ENCODE measurements at regions not wholly inside any gene's neighbourhood (a gene's known extent, or its start where the extent isn't known, plus 50 kb on each side); places are given as distances from the start of the nearest gene placed in this dataset.

DNA sequence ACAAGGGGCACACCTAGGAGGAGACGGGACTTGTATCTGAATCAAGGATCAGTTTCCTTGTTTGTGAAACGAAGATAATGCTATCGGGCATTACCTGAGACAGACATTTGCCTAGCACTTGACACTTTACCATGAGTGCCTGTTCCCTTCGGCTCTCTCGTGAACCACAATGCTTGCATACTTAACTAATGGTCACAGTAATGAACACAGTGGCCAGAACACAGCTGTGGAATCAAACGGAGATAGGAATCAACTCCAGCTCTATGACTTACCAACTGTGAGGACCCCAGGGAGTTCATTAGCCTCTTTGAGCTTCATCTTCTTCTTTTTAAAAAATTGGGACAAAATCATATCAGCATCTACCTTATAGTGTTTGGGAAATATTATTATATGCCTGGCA, 207.8 kb downstream of the DRD1 start:
- no peak for DNase-seq

DNA sequence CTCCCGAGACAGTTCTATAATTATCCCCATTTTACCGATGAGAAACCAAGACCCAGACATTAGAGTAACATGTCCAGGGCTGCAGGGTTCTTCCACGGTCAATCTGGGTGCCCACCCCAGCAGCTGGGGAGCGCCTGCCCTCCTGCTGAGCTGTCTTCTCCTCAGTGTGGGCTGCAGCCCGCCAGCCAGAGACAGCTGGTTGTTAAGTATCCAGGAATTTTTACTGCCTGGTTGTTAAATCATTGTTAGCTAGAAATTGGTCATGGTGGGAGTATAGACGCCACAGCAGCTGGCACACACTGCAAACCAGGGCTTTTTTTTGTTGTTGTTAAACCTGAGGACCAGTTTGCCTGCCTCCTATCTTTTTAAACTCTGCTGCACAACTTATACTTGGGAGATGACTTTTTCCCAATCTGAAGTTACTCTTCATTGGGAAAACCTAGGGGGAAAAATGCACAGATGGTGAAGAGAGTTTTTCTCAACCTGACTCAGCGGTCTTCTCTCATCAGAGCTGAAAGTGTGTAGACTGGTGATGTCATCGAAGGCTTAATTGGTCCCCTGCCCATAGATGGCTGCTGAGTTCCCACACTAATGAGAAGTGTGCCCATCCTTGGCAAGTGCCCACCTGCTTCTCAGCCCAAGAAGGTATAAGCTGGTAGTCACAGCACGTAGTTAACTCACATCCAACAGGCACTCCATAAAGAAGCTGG, 208.6 kb downstream of the DRD1 start:
- no peak for DNase-seq

DNA sequence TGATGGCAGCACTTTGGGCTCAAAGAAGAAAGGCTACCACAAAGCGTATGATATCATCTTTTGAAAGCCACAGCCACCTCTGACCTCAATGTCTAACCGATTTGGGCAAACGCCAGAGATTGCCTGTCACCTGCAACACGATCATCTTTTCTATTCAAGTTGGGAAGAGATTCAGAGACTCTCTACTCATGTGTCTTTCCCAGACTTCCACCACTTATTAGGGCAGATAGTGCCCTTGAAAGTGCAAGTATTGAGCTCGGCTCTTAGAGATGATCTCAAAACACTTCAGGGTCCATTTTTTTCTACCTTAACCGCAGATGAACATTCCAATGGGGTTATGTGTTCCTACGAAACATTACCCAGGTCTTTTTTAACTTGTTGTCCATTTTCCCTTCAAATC, 213.7 kb downstream of the DRD1 start:
- DNase-seq = no peak

DNA sequence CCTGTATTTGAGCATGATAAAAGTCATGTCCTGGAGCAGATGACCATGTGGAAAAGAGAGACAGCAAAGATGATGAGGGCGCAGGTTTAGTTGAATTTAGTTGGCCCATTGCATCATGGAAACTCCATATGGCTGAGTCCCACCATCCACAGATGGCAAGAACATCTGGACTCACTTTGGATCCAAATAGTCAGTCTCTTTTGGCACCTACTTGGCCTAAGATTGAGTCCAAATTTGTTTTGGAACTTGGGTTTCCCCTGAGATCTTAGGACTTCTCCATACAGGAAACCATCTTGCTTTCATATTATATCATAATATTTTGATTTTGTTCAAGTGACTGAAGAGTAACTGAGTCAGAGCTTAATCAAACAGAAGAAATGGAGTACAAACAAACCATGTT, 217.5 kb downstream of the DRD1 start:
- no peak for DNase-seq

DNA sequence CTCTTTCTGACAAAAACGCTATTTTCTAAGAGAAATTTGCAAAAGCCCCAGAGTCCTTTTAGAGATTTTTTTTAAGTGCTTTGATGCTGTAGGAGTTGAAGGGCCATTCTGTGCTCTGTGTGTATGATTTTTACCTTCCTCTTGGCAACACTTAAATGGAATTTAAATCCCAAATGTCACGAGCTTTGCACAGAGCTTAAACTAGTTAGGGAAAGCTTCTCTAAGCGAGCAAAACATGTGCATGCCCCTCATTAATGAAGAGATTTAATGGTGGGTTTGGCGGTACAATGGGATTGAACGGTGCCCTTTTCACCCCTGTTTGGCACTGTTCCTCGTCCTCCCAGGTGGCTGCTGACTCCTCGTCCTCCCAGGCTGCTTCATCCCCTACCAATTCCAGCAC, 220.7 kb downstream of the DRD1 start:
- DNase-seq = no peak

DNA sequence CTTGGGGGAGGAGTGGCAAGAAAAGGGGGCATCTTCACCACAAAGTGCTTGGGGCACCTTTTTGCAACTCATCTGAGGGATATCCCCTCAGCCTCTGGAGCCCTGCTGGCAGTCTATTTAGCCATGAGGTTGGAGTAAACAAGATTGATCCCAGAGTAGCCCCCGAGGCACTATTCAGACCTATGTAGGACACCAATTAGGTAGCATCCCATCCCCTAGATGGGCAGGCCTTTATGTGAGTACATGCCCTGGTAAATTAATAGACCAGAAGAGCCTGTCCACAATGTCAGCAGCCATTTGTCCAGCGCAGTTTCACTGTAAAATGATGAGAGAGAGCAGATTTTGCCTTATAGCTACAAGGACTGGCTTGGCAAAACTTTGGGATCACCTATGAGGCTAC, 221.4 kb downstream of the DRD1 start:
- DNase-seq = no peak

DNA sequence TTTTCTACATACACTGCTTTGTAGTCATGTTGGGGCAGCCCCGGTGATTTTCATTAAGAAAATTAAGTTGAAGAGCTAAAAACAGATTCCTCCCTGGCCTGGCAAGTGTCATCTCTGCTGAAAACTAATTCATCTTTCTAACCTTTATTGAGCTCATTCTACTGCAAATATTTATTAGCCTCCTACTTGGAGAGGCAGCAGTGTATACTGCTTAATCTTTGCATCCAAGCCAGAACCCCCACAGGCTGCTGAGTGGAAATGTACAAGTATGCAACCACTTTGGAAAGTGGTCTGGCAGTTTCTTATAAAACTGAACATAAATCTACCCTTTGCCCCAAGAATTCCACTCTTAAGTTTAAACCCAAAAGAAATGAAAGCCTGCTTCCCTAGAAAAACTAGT, 223.4 kb downstream of the DRD1 start:
- no peak for DNase-seq

DNA sequence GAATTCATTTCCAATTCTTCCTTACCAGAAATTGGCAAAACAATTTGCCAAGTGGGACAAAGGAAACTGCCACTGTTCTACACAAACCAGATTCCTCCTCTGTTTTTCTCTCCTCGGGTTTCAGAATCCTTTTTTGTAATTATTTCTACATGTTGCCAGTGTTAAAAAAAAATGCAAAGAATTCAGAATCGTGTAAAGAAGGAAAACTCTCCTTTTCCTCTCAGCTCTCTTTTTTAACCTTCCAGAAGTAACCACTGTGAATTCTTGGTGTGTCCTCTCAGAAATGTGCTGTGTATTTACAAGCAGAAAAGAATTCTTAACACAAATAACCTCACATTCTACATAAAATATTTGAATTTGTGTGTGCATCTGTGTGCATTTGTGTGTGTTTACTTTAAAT, 224.6 kb downstream of the DRD1 start:
- DNase-seq = no peak

DNA sequence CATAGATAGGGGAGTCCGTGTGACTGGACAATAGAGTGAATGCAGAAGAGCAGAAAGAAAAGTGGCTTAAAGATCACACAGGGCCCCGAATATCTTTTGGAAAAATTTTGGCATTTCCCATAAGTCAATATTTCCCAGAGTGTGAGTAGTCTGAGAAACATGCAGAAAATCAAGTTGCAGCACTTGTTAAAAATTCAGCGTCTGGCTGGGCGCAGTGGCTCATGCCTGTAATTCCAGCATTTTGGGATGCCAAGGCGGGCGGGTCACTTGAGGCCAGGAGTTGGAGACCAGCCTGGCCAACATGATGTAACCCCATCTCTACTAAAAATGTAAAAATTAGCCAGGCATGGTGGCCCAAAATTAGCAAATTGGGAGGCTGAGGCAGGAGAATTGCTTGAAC, 227.0 kb downstream of the DRD1 start:
- no peak for DNase-seq

DNA sequence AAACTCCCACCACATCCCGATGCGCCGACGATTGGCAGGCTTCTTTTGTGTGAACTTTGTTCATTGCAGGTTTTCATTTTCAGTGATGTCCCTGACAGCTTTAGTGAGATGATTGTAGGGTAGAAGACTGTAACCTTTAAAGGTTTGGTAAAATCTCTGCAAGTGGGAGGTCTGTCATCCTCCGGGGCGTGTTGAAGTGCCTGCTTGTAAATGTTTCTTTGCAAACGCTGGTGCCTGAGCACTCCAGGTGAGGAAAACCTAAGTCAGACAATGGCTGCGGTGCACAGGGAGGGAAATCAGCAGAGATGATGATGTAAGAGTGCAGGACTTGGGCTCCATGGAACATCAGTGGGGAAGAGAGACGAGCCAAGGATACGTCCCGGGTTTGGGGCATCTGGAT, 228.1 kb downstream of the DRD1 start:
- no peak for DNase-seq

DNA sequence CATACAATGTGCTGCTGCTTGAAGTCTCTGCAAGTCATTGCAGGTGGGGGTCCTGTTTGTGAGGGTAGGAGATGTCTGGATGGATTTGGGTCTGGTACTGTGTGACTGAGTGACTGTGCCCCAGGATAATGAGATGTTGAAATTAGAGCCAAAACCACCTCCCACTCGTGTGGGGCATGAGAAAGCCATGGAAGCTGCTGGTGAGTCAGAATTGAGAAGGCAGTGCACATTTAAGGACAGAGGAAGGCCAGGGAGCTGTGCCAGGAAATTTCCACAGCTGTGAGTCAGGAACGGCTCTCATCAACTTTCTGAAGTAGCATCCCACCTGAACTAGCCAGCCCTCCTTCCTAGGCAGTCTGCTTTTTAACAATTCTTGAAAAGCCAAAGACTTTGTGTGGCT, 229.8 kb downstream of the DRD1 start:
- DNase-seq = no peak

DNA sequence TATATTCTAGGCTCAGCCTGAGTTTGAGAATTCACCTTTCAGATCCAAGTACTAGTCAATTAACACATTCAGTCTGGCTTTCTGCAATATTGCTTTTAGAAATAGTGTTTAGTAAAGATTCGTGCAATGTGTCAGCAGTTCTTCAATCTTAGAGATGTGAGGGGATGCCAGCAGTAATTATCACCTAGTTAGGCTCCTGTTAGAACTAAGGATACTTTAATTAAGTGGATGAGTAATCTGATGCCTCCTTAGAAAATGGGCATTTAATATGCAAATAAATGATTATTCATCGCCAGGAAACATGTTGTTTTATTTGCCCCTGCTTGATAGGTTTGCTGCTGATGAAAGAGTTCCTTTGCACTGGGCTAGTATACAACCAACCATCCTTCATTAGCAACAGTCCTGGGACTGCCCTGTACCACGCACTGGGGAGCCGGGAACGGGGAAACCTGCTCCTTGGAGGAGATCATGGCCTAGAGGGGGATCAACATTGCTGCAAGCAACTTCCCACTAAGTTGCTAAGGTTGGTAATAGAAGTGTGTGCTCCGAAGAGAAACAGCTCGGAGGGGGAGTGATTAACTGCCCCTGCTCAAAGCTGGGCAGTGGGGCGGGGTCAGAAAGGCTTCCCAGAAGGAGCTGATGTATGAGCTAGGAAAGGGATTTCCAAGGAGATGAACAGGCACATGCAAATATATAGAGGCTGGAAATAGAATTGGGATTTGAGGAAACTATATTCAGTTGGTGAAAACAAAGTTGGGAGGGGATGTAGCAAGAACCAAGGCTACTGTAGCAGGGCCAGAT, 231.8 kb downstream of the DRD1 start:
- no peak for DNase-seq

DNA sequence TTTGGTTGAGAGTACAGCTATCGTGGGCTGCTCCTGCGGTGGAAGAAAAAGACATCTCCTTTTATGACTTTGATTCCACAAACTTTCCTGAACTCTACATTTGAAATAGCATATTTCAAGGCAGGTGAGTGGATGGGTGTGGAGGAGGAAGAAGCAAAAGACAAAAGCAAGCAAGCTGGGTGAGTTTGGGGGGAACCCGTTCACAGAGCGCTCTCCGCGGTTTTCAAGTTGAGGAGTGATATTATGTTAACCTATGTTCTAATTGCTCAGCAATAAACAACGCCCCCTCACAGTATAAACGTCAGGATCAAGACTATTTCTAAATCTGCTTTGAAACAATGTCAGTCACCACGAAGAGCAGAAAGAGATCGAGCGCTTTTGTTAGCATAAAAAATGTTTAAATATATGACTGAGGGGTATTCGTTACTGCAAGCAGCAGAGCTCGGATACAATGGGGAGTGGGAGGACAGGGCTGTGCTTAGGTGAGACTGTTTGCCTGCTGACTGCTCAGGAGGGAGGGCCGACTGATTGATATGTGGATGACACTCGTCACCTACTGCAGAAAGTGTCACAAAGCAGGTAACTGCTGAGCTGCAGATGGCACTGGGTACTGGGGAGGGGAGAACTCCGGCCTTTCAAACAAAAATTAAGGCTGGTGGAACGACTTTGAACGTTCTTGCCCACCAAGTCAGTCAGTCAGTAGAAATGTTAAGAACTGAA, 236.5 kb downstream of the DRD1 start:
- no peak for DNase-seq

DNA sequence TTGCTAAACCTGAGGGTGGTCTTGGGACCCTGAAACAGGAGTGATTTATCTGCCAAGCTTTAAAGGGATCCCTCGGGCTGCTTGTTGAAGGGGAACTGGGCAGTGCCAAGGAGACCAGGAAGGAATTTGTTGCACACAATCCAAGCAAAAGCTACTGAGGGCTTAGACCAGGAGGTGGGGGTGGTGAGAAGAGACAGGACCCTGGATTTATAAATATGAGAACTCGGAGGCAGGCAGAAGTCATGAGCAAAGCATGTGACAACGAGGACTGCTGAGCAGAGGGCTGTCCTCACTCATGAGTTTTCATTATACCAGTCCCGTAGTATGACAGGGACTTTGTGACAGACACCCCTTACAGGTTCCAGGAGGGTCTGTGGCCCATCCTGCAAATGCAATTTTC, 237.3 kb downstream of the DRD1 start:
- DNase-seq = no peak

DNA sequence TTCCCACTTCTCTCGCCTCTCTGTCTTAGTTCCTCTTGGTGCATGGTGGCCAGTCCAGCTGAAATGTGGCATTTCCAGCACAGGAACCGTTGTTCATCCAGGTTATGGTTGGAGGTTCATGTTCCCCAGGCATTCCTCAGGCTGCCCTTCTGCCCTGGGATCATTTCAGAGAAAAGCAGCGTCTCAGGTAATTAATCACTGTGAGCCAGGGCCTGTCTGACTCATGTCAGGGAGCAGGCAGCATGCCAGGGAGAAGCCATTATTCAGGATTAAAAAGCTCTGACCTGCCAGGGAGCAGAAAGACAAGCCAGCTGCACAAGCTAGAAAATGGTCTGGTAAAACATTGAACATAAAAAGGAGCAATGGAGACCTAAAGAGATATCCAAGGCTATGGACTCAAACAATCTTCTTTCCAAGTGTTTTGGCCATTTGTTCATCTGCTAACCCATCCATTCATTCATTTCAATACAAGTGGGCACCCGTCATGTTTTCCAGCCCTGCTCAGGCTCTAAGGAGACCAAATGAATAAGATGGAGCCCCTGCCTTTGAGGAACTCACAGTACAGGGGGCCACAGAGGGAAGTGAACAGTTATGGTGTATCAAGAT, 241.4 kb downstream of the DRD1 start:
- no peak for DNase-seq

DNA sequence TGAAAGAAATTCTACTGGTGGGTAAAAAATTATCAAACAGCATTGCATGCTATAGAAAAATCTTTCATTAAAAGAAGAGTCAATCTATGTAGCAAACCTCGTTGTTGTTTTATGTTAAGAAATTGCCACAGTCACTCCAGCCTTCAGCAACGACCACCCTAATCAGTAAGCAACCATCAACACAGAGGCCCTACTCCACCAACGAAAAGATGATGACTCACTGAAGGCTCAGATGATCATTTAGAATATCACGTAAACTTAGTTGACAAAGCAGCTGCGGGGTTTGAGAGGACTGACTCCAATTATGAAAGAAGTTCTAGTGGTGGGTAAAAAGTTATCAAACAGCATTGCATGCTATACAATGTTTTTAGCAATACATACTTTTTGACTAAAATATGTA, 242.6 kb downstream of the DRD1 start:
- no peak for DNase-seq

DNA sequence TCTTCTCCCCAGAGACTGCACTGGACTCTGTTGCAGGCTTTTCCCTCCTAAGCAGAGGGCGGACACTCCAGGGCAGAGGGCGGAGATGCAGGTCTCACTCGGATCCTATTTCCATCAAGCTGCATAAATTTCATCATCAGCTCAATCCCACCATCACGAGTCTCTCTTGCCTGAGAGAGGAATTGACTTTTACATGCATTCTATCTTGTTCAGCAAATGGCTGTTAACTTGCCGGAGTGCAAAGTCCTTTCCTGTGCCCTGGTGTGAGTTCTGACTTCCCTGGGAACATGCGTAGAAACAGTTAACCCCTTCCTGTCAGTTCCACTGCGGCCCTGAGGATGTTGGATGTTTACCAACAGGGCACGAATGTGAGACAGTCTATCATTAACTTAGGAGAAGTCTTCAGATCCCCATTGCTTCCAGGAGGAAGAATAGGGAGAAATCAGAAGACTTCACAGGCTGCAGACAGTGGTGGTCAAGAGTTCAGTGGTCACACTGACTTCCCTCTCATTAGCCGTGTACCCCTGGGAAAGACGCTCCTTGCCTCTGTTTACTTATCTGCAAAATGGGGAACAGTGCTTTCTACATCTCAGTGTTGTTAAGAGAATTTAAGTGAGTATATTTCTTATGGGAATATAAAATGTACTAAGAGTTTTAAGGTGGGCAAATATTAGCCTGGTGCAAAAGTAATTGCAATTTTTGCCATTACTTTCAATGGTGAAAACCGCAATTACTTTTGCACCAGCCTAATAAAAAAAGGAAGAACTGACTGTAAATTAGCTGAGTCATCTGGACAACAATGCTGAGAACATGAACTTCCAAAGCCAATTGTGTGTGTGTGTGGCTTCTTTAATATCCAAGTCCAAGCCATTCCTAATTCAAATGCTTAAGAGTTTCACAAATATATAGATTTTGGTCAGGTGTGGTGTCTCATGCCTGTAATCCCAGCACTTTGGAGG, 248.0 kb downstream of the DRD1 start:
- peak; percentile 14 for DNase-seq

DNA sequence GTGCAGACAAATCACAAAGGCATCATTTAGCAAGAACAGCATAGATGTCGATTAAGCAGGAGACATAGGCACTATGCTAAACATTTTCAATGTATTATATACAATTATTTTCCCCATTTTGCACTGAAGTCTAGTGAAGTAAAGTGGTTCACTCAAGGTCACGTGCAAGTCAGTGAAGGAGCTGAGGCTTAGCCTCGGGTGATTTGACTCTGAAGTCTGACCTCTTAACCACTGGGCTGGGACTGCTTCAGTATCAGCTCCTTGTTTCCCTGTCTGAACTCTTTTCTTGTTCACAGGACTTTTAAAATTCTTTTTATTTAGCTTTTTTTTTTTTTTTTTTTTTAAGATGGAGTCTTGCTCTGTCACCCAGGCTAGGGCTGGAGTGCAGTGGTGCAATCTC, 262.7 kb downstream of the DRD1 start:
- DNase-seq = no peak

DNA sequence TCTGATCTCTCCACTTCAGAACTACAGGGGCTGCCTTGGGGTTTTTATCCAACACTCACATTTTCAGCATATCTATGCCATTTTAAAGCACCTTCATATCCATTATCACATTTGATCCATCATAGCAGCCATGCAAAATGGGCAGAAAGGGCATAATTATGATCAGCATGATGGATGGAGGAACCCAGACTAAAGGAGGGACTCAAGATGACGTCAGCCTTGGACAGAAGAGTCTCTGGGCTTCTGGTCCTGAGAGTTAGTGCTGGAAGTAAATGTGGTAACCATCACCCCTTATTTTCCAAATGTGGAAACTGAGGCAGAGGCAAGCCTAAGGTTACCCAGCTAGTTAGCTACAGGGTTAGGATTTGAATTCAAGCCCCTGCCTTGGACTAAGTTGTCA, 273.1 kb downstream of the DRD1 start:
- no peak for DNase-seq

DNA sequence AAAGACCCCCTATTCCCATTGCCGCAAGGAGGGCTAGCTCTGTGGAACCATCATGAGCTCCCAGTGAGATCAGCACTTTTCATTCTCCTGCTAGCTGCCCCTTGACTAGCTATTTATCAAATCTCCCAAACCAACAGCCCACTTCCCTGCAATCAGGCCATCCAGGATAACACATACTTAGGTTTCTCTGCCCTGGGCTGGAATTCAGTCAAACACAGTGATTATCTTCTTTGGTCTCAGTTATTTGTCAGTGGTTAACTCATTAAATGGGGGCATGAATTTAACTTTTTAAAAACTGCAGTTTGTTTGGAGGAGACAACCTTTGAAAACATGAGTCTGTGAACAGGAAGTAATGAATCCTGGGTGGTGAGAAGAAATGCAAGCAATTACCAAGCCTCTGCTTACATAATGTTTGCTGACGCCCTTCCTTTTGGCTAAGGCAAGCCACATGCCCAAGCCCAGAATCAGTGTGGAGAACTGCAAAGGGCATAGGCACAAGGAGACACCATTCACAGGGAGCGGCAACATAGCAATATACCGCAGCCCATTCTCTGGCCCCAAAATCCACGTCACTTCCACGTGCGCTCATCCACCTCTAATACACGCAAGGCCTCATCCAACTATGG, 275.0 kb downstream of the DRD1 start:
- no peak for DNase-seq

DNA sequence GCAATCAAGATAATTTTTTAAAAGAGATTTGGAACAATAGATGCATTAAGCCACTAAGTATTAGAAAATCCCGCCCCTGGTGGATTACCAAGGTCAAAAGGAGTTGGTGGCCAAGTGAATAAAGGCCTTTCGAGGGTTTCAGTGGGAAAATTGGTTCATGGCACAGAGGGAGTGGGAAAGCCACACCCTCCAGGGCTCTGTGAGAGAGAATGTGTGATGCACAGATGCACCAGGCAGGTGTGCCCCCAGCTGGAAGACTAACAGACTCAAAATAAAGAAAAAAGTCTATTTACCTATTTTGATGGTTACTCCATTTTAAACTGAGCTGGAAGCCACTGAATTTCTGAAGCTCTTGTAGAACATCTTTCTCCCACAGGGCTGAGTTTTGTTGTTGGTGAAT, 278.0 kb downstream of the DRD1 start:
- DNase-seq = no peak
